ENCODE measurements at regions not wholly inside any gene's neighbourhood (a gene's known extent, or its start where the extent isn't known, plus 50 kb on each side); places are given as distances from the start of the nearest gene placed in this dataset.
"Not testable (repeated sequence)": the region's sequence is repeated elsewhere in the genome, so short reads cannot be mapped to it uniquely, and the experiment has no call there.

DNA sequence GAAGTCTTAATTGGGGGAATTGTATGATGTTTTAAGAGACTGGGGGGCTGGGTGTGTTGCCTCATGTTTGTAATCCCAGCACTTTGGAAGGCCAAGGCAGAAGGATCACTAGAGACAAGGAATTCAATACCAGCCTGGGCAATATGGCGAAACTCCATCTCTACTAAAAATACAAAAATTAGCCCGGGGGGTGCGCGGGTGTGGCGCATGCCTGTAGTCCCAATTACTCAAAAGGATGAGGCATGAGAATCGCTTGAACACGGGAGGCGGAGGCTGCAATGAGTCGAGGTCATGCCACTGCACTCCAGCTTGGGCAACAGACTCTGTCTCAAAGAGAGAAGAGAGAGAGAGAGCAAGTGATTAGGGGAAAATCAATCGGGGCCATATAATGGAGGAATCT is 600.5 kb downstream of the SLC16A7 start:
- DNase-seq (ENCODE audit: low spot score): no peak

DNA sequence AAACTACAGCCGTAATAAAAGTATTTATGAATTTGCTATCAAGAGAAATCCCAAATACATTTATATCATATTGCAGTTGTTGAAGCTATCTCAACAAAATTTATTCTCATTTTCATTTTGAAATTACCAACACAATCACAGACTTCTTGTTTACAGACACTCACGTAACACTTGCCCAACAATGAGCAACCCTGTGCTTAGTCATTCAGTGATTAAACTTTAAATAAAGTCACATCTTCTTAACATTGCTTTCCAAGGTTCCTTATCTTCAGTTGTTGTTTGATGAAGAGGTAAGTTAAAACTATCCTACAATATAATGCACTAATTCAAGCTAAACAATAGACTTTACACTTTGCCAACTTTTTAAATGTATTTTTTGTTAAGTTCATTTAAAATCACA is 601.8 kb downstream of the SLC16A7 start:
- no peak for DNase-seq (ENCODE audit: low spot score)

DNA sequence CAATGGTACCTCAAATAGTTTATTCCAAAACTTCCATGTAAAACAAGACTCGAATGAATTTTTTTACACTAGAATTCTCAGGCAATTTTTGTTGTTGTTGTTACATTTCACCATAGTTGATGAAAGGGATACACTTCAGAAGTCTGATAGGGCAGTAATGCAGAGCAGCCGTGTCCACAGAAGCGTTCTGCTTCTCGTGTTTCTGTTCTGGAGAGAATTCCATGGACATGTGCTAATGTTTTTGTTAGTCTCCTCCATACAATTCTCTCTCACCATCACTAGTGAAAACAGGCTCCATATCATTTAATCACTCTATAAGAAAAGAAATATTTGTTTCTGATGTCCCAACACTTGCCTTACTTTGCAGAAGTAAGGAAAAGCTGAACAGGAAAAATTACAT is 606.1 kb downstream of the SLC16A7 start:
- no peak for DNase-seq (ENCODE audit: low spot score)

DNA sequence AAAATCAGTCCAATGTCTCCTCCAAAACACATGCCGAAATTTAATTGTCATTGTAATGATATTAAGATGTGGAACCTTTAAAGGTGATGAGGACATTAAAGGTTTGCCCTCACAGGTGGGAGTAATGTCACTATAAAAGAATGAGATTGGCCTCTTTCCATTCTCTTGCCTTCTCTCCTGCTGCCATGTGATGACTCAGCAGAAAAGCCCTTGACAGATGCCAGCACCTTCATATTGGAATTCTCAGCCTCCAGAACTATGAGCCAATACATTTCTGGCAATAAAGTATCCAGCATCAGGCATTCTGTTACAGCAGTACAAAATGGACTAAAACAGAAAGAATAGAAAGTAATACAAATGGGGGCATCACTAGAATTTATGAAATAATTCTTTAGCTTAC is 609.7 kb downstream of the SLC16A7 start:
- no peak for DNase-seq (ENCODE audit: low spot score)

DNA sequence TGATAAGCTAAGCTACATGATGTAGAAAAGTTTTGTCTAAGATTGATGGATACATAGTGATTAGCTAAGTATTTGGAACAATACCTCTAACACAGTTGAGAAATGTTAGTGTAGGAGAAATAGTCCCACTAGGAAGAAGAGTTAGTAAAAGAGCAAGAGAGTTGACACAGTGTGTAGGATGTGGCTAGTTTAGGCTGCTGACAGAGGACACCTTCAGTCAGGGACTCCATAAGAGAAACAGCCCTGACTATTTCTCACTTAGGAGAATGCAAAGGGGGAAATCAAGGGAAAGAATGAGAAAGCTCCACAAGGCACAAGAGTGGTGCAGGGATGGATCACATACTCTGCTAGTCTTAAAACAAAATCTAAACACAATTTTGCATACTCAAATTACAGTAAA is 613.7 kb downstream of the SLC16A7 start:
- no peak for DNase-seq (ENCODE audit: low spot score)

DNA sequence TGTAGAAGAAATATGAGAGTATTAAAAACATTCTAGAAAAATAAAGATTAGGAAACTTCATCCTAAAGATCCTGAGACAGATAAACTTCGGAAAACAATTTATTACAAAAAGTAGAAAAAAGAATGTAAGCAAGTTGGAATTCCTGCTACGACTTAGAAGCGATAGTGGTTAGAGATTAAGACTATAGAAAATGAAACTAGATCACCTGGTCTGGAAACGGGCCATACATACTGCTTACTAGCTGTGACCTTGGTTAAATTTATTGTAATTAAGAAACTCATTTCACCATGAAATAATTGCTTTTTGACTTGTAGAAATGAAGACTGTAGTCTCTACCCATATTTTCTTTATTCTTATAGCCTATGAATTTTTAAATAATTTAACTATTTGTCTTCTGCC is 614.1 kb downstream of the SLC16A7 start:
- DNase-seq (ENCODE audit: low spot score): no peak

DNA sequence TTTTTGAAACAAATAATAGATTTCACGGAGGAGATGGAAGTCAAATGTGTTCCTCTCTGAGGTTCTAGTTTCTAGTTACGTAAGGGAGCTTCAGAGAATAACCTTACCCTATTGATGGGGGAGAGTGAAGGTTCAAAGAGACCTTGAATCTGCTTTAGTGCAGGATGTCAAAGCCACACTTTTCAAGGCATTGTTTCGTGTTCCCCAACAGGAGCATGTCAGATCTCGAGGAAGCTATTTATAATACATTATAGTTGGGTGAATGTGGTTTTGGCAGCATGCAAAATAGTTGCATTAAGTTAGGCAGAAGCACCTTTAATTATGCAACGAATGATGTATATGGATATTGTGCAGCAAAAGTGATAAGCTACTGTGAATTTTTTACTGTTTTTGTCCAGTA is 614.9 kb downstream of the SLC16A7 start:
- no peak for DNase-seq (ENCODE audit: low spot score)

DNA sequence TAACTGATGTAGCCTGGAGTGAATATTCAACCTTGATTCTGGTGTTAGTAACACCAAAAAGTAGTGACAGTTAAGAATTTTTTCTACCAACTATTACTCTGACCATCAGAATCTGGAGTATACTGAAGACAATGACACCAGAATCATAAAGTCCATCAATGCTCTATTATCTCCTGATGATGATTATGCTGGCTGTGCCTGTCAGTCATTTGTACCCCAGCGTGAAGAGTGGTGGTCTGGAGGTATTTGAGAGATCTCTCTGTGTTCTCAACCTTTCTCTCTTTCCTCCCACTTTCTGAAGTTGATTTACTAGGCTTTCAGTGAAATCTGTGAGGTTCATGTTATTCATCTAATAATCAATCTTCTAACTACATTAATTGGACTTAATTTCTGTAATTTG is 615.4 kb downstream of the SLC16A7 start:
- DNase-seq (ENCODE audit: low spot score): no peak

DNA sequence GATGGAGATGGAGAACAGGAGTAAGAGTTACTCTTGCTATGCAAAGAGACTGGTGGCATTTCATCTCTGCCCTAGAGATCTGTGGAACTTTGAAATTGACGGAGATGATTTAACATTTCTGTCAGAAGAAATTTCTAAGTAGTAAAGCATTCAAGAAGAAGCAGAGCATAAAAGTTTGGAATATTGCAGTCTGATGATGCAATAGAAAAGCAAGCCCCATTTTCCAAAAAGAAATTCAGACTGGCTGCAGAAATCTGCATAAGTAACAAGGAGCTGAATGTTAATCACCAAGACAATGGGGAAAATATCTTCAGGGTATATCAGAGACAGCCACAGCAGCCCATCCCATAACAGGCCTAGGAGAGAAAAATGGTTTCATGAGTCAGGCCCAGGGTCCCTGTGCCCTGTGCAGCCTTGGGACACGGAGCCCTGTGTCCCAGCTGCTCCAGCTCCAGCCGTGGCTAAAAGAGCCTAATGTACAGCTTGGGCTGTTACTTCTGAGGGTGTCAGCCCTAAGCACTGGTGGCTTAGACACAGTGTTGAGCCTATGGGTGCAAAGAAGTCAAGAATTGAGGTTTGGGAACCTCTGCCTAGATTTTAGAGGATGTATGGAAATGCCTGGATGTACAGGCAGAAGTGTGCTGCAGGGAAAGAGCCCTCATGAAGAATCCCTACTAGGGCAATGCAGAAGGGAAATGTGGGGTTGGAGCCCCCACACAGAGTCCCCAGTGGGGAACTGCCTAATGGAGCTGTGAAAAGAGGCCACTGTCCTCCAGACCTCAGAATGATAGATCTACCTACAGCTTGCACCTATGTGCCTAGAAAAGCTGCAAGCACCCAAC is 616.6 kb downstream of the SLC16A7 start:
- no peak for DNase-seq (ENCODE audit: low spot score)

DNA sequence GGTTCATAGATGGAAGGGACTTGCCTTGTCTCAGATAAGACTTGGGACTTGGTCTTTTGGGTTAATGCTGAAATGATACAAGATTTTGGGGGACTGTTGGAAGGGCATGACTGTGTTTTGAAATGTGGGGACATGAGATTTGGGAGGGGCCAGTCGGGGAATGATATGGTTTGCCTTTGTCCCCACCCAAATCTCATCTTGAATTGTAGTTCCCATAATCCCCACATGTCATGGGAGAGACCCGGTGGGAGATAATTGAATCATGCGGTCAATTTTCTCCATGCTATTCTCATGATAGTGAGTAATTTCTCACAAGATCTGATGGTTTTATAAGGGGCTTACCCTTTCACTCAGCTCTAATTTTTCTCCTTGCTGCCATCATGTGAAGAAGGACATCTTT is 617.4 kb downstream of the SLC16A7 start:
- not testable (repeated sequence) for DNase-seq (ENCODE audit: low spot score)

DNA sequence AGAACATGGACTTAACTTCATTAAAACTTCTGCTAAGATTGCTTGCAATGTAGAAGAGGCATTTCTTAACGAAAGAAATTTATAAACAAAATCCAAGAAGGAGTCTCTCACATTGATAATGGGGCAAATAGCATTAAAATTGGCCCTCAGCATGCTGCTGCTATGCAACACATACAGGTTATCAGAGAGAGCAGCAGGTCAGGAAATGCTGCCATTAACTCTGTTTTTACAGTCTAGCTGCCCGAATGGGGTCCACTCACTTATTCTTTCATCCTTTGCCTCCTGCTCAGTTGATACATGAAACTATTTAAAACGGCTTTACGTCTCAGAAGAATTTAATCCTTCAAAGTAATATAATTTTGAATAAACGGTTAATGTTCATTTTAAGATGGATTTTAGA is 620.4 kb downstream of the SLC16A7 start:
- no peak for DNase-seq (ENCODE audit: low spot score)

DNA sequence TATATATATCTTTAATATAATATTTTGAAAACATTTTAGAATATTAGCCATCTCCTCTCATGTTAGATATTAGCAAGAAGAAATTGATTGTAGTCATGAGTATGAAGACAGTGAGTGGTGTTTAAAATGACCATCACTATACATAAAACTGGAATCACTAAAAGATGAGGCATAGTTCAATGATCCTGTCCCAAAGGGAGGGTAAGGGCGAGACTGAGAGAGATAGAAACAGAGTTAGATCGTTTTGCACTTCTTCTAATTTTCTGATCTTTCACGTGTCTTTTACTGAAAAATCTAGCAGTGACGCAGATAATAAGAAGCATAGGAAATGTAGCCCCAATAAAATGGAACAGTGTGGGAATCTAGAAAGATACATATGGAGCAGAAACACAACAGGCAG is 627.4 kb downstream of the SLC16A7 start:
- no peak for DNase-seq (ENCODE audit: low spot score)

DNA sequence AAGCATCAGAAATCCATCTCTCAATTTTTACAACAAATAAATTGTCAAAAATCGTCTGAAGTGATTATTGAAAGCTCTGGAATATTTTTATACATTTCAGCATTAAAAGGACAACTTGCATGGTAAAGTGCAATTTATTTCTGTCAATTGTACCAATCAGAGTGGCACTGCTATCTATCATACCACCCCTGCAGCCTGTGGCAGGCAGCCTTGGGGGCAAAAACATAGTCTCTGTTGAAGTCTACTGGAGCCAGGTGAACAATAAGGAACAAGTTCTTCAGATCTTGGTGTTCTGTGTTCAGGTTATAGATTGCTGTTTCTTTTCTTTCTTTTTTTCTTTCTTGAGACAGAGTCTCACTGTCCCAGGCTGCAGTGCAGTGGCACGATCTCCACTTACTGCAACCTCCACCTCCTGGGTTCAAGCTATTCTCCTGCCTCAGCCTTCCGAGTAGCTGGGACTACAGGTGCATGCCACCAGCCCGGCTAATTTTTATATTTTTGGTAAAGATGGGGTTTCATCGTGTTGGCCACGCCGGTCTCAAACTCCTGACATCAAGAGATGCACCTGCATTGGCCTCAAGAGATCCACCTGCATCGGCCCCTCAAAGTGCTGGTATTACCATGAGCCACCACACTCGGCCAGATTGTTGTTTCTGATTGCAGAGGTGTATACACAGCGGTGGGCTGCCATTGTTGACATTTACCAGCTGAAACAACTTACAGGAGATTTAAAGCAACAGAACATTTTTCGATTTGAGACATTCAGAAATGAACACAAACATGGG is 629.6 kb downstream of the SLC16A7 start:
- DNase-seq (ENCODE audit: low spot score): no peak

DNA sequence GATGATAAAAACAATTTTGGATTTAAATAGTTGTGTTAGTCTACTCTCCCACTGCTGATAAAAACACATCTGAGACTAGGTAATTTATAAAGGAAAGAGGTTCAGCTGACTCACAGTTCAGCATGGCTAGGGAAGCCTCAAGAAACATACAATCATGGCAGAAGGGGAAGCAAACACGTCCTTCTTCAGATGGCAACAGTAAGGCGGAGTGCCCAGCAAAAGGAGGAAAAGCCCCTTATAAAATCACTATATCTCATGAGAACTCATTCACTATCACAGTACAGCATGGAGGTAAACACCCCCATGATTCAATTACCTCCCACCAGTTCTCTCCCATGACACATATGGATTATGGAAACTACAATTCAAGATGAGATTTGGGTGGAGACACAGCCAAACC is 632.1 kb downstream of the SLC16A7 start:
- DNase-seq (ENCODE audit: low spot score): no peak

DNA sequence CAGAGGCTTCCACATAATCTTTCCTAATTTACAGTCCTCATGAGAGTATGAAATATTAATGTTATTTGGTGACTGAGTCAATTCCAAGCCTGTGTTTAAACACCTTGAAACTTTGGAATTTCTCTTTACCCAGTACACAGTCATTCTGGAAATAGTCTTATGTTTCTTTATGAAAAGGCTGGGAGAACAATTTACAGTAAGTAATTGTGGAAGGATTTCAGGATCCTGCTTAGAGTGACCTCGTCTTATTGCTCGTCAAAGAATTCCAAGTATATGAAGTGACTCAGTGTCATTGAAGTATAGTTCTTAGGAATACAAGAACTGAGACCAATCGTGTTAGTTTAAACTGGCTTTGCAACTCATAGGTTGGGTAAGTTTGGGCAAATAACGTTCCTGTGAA is 634.2 kb downstream of the SLC16A7 start:
- no peak for DNase-seq (ENCODE audit: low spot score)

DNA sequence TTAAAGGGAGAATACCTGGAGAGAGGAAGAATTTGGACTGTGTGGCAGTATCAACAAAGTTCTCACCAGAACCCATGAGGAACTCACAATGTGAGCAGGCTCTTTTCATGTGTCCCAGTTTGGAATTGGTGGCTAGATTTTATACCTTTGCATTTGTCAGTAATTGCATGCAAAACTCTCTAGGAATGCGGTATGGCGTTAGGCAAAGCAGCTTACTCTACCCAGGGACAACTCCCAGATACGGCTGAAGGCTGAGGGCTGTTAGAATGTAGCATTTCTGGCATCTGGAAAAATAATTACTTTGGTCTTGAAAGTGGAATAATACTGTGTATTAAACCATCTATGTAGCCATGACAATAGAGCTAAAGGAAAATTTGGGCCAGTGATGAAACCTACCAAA is 635.5 kb downstream of the SLC16A7 start:
- no peak for DNase-seq (ENCODE audit: low spot score)

DNA sequence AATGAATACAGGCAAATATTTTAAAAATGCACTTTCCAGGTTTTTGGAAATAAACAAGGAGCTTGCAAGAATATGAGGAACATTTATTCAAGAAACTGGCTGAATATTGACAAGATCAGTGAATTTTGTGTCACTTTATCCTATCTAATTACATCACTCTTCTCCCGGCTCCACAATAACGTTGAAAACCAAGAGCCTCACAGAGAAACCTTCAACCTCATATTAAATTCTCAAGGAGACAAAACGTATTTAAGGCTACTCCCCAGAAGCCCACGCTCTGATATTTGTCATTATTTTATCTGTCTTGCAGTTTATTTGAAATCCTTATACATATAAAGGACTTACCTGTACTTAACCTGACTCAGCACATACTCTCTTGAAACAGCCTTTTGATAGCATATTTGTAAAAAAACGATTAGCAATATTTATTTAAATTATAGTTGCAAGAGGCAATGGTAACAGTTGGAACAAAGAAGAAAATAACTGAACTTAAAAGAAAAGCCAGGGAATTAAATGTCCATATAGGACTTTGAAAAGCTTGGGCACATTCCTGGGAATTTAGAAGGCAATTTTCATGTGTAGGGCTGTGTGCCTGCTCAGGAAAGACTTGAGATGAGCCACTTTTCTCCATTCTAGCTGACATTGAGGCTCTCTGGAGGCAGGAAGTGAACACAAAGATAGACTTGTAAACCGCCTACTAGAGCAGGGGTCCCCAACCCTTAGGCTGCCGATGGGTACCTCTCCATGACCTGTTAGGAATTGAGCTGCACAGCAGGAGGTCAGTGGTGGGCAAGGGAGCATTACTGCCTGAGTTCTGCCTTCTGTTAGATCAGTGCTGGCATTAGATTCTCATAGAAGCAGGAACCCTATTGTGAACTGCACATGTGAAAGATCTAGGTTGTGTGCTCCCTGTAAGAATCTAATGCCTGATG is 636.4 kb downstream of the SLC16A7 start:
- DNase-seq (ENCODE audit: low spot score): no peak

DNA sequence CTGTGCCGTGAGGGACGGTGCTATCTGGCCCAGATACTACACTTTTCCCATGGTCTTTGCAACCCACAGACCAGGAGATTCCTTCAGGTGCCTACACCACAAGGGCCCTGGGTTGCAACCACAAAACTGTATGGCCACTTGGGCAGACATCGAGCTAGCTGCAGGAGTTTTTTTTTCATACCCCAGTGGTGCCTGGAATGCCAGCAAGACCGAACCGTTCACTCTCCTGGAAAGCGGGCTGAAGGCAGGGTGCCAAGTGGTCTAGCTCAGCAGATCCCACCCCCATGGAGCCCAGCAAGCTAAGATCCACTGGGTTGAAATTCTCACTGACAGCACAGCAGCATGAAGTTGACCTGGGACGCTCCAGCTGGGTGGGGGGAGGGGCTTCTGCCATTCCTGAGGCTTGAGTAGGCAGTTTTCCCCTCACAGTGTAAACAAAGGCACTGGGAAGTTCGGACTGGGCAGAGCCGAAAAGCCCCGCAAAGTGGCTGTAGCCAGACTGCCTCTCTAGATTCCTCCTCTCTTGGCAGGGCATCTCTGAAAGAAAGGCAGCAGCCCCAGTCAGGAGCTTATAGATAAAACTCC is 638.9 kb downstream of the SLC16A7 start:
- DNase-seq (ENCODE audit: low spot score): not testable (repeated sequence)

DNA sequence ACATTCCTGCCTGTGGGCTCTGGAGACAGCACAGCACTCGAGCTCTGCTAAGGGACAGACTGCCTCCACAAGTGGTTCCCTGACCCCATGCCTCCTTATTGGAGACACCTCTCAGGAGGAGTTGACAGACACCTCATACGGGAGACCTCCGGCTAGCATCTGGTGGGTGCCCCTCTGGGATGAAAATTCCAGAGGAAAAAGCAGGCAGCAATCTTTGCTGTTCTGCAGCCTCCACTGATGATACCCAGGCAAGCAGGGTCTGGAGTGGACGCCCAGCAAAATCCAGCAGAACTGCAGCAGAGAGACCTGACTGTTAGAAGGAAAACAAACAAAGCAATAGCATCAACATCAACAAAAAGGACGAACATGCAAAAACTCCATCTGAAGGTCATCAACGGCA is 639.4 kb downstream of the SLC16A7 start:
- no peak for DNase-seq (ENCODE audit: low spot score)

DNA sequence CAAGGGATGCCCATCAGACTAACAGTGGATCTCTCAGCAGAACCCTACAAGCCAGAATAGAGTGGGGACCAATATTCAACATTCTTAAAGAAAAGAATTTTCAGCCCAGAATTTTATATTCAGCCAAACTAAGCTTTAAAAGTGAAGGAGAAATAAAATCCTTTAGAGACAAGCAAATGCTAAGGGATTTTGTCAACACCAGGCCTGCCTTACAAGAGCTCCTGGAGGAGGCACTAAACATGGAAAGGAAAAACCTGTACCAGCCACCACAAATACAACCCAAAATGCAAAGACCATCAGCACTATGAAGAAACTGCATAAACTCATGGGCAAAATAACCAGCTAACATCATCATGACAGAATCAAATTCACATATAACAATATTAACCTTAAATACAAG is 640.6 kb downstream of the SLC16A7 start:
- DNase-seq (ENCODE audit: low spot score): not testable (repeated sequence)

DNA sequence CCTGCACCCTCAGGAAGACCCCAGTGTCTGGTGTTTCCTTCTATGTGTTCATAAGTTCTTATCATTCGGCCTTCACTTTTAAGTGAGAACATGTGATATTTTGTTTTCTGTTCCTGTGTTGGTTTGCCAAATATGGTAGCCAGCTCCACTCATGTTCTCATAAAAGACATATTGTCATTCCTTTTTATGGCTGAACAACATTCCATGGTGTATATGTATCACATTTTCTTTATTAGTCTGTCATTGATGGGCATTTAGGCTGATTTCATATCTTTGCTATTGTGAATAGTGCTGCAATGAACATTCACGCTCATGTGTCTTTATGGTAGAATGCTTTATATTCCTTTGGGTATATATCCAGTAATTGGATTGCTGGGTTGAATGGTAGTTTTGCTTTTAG is 645.1 kb downstream of the SLC16A7 start:
- no peak for DNase-seq (ENCODE audit: low spot score)

DNA sequence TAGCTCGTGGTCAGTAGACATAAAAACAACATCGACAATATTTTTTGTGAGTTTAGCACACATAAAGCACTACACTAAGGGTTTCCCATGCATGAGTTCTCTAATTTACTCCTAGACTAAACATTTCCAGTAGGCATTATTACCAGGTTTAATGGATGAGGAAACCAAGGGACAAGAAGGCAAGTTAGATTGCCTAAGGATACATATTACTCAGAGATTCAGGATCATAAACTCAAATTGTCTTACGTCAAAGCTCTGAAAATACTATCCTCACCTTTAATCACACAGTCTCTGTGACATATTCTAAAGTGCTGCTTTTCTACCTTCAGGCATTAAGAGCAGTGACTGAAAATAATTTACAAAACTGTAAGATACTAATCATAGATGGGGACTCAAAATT is 655.3 kb downstream of the SLC16A7 start:
- DNase-seq (ENCODE audit: low spot score): no peak

Measured in Ammon's horn (tissue), 1 donor.